ENCODE measurements at regions not wholly inside any gene's neighbourhood (a gene's known extent, or its start where the extent isn't known, plus 50 kb on each side); places are given as distances from the start of the nearest gene placed in this dataset.

DNA sequence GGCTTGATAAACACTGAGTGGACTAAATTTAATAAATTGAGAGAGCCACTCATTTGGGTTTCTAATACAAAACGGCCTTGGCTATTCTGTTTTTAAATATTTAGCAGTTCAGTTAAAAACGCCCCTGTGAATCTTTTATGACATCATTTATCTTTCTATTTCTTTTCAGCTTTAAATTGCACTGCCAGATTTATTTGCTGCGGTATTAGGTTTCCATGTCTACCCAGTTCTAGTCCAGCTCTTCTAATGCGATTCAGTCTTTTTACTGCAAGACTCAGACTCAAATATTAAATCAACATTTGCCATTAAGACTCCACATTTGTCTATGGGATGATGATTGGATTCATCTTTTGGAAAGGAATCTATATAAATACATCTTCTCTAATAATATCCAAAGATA lies 2174.3 kb upstream of the PIK3C3 start:
- no peak for DNase-seq (ENCODE audit: low spot score)

DNA sequence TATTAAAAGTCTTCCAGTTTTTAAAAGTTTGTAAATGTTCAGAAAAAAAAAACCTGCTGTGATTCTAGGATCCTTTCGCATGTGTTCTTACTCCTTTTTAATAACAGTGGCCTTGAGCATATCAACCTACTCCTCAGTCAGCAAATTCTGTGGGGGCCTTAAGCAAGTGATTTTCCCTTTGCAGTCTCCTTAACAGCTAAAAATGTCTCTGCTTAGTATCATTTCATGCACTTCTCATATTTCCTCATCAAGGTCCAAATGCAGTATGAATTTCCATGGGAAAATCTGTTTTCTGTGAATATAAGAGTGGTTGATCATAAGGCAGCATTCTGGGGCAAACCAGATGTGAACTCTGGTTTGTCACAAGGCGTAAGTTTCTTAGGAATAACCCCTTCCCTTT lies 2175.1 kb upstream of the PIK3C3 start:
- no peak for DNase-seq (ENCODE audit: low spot score)

DNA sequence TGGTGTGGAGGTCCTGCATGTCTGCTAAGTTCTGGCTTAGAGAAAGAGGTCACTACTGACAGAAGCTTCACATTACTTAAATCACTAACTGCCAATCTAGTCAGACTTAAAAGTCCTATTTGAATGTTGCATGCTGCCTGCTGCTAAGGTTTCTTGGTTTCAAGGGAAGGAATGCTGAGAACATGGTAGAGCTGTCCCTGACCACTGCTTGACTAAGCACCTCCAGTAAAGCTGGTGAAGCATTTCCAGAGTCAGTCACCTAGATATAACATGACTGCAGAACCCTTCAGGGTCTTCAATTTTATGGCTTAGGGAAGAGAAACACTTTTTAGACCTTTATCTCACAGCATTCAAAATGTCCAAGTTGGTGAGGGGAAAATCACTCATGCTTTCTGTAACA lies 2178.3 kb upstream of the PIK3C3 start:
- DNase-seq (ENCODE audit: low spot score) = no peak

DNA sequence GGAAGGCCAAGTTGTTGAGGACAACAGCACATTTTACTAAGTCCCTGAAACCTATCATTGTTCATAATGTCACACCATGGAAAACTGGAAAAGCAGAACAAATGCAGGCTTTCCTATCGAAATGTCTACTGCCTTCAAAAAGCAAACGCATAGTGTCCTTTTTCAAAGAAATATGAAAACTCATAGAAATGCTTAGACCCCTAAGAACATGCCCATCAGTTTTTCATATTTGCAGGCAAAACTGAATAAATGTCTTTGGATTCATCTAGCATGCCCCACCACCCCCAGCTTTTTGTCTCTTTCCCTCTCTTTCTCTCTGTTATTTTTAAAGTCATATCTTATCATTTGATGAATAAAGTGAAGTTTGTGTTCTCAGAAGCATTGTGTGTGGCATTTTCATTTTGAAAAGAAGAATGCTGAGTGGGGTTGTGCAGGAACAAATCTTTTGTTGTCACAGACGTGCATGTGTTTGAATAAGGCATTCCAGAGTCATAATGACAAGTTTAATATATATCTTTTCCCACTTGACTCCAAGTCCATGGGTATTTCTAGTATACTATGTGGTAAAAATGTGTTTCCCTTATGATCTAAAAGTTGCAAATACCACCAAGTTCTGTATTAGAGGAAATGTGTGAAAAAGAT lies 2180.0 kb upstream of the PIK3C3 start:
- DNase-seq (ENCODE audit: low spot score) = no peak

DNA sequence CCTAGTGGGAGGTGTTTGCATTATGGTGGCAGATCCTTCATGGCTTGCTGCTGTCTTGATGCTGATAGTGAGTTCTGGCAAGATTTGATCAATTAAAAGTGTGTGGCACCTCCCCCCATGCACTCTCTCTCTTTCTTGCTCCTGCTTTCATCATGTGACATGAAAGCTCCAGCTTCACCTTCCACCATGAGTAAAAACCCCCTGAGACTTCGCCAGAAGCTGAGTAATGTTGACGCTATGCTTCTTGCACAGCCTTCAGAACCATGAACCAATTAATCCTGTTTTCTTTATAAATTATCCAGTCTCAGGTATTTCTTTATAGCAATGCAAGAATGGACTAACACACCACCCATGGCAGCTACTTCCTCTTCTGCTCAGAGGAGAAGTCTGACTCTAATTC lies 2181.4 kb upstream of the PIK3C3 start:
- DNase-seq (ENCODE audit: low spot score) = no peak

DNA sequence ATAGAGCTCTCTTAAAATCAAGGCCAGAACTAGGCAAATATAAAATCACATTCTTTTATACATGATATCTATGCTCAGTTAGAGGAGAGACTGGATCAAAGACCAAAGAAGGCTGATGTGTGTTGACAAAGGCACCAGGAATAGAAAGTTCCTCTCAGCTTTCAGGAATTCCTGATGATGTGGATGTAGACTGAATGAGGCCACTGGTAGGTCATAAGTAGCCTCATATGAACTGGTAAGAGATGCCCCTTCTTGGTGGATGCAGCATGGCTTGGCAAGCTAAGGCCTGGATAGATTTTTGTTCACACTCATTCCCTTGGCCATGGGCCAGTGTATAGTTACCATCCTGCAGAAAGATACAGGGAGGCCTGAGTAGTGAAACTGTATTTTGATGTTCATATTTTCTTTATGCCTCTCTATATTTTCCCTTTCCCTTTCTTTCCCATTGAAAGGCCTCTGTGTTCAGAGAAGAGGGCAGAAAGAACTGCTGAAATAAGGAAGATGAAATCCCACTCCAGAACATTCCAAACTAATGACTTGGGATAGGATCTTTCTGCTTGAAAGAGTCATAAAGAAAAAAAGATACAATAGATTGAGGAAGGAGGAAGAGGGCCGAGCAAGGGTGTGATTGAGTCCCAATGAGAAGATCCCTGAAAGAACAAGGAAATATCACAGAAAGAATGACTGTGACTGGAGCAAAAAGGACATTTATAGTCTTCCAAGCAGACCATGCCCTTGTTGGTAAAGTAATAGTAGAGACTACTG lies 2182.7 kb upstream of the PIK3C3 start:
- no peak for DNase-seq (ENCODE audit: low spot score)

DNA sequence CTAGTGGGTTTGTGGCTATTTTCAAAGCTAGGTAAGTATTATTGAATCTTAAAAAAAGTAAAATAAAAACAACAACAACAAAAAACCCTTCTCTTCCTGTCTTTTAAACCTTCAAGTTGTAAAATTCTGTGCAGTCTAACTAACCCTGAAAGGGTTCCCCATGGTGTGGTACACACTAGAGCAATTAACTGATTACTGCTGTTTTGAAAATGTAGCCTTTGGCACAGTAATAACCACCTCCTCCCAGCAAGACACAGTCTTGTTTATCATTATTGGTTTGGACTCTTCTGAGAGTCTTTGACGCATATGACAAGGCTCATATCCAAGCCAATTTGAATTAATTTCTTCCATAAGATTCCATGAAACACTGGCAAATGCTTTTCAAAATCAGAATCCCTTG lies 2184.6 kb upstream of the PIK3C3 start:
- DNase-seq (ENCODE audit: low spot score) = no peak

DNA sequence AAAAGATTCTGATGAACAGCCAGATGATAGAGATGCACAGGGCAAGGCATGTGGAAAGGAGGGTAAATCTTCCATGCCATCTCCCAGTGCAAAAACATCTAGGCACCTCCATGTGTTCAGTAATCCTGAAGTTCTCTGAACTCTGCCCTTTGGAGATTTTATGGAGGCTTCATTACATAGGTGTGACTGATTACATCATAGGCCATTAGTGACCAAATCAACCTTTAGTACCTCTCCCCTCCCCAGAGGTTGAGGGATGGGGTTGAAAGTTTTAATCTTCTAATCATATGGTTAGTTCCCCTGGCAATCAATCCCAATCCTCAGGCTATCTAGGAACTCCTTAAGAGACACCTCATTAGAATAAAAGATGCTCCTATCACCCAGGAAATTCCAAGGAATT lies 2190.2 kb upstream of the PIK3C3 start:
- DNase-seq (ENCODE audit: low spot score) = no peak

DNA sequence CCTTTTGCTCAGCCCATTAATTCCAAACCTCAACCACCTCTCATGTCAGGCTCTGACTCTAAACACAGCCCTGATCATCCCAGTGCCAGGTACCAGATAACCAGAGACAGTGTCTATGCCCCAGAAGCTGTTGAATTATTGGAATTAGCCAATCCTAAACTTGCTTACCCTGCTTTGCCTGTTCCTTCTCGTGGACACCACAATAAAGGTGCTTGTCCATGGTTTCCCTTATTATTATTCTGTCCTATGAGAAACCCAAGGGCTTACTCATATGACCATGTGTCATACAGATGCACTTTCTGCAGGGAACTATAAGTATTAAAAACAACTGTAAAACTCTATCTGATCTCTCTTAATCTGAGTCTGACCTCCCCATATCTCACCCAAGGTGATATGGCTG lies 2193.8 kb upstream of the PIK3C3 start:
- no peak for DNase-seq (ENCODE audit: low spot score)

DNA sequence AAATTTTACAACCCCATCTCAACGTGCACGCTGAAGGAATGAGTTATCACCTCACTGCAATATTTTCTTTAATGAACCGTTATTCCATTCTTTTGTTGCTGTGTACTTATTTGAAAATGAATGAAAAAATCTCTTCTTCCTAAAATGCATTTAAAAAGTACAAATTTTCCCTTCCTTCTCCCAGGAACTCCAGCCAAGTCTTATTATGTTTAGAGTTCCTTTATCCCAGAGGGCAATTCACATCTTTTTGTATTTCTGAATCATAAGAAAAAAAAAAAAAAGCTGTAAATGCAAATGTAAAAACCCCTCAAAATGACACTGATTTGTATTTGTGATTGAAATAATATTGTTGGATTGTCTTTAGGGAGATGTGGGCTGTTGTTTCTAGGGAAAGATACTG lies 2194.3 kb upstream of the CELF4 start:
- DNase-seq (ENCODE audit: low spot score) = no peak

DNA sequence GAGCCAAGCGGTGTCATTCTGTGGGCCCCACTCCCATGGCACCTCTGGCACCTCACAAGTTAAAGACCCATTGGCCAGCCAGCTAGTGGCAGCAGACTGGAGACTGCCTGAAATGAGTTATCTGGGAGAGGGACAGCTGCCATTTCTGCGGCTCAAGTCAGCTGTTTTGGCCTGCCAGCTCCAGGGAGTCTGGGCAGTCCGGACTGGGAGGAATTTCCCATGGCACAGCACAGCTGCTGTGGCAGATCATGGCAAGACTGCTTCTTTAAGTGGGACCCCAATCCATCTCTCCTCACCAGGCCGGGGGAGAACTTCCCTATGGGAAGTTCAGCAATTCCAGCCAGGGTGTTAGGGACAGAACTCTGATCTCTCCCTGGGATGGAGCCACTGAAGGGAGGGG lies 2187.6 kb upstream of the CELF4 start:
- DNase-seq (ENCODE audit: low spot score) = no peak

DNA sequence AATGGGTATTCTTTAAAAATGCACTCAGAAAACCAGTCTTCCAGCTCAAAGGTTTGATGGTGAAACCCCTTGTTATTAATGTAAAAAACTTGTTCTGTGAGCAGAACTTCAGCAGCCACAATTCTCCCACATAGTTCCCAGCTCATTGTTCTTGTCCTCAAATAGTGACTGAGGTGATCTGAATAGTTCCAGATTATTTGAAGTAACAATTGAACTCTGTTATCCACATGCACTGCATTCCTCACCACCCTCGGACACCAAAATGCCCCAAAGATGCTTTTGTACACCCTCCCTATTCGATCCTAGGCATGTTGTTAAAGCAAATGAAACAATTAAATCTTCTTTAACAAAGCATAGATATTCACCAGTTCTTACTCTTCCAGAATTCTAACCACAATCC lies 2186.8 kb upstream of the CELF4 start:
- no peak for DNase-seq (ENCODE audit: low spot score)

DNA sequence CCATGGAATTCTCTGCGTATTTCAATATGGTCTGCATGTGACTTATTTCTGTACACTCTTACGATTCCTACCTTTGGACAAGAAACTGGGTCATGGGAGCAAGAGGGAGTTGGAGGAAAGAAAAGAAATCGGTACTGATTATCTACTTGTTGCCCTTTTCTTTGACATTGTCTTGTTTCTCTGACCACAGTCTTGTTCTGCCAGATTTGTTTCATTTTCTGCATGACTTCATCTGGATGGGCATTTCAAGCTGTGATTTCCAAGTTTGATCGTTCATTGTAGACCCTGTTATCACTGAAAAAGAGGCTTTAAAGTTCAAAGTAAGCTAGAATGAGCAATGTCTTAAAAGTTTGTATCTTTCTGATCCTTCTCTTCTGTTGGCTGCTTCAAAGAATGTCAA lies 2186.3 kb upstream of the CELF4 start:
- DNase-seq (ENCODE audit: low spot score) = no peak

DNA sequence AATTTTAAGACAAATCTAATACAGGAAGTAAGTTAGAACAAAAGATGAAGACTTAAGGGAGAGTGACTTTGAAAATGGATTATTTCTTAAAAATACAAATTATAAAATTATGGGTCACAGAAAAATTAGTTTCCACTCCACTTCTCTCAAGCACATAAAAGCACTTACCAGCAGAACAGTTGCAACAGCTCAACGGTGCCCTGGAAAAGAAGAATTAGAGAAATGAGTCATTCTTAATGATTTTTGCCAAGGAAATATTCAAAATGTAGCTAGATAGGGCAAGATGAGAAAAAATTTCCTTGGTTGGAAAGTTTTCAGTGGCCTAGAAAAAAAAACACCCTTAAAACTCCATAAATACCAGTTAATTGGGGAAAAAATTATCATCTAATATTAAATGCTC lies 2185.6 kb upstream of the CELF4 start:
- no peak for DNase-seq (ENCODE audit: low spot score)

DNA sequence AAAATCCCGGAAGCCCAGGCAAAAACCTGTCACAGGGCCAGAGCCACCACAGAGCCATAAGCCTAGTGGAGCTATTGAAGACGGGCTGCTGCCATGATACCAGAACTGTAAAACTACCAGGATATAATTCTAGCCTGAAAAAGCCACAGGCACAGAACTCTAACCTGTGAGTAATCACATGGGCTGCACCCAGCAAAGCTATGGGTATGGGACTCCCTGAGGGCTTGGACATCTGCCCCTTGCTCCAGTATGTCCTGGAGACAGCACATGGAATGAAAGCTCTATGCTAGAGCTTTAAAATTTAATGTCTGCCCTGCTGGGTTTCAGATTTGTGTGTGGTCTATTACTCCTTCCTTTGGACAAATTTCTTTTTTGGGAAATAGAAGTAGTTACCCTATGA lies 2183.6 kb upstream of the CELF4 start:
- no peak for DNase-seq (ENCODE audit: low spot score)

DNA sequence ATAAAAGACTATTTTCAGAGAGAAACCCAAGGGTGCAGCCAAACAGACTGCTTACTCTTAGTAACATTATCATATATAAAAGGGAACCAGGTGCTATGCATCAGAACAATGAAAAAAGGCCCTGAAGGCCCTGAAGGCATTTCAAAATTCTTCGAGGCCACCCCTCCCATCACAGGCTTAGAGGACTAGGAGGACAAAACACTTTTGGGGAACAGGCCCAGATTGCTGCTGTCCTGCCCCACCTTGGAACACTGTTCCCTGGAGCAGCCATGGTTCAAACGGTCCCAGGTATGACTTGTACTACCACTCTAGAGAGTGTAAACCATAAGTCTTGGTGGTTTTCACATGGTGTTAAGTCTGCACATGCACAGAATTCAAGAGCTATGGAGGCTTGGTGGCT lies 2183.1 kb upstream of the CELF4 start:
- no peak for DNase-seq (ENCODE audit: low spot score)

DNA sequence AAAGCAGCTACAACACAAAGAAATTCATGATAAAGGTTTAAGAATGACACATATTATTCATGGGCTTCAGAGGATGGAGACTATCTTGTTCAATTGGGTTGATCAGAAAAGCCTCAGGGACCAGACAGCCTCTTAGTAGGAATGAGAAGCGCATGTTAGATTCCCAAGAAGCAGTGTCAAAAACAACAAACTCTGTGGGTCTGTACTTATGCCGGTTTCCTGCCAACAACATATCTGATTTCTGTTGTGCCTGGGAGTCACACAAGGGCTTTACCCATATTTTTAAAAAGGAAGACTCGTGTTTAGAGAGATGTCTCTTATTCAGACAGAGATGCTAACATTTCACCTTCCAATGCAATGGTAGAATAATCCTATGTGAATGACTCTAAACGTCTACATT lies 2180.6 kb upstream of the CELF4 start:
- DNase-seq (ENCODE audit: low spot score) = no peak

DNA sequence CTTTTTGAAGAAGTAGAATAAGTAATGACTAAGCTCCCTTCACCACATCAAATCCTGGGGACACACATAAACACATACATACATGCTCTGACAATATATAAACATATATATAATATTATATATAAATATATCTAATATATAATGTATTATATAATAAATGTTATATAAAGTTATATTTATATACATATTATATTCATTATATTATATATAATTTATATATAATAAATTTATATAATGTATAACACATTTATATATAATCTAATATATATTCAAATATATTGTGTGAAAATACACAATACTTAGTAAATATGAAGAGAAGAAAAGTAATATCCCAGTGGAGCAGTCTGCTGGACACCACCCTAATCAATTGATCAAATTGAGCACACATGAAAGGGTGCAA lies 2177.9 kb upstream of the CELF4 start:
- DNase-seq (ENCODE audit: low spot score) = no peak

DNA sequence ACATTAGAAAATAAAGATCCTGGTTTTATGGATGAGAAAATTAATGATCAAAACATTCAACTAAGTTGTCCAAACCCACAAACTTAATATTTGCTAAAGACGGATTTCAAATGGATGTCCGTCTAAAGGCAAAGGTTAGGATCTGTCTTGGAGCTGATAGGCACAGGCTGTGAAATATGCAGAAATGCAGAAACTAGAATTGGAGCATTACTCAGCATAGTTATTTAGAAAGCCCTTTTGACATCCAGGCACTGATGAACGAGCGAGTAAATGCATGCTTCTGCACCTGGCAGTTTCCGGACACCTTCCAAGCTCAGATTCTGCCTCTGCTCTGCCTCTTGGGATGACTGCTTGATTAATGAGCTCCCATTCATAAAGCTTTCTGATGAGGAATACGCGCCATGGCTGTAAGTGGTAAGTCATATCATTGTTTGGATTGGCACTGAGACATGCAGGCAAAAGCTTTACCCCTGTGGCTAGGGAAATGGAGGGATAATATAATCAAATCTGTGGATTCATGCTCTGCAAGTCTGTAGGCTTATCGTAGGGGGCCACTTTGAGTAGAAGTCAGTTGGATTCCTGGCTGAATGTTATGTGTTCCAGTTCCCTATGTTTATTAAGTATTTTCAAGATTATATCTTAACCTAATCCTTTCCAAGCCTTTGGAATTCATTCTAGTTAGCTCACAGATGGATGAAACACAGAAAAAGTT lies 2176.3 kb upstream of the CELF4 start:
- DNase-seq (ENCODE audit: low spot score) = no peak

DNA sequence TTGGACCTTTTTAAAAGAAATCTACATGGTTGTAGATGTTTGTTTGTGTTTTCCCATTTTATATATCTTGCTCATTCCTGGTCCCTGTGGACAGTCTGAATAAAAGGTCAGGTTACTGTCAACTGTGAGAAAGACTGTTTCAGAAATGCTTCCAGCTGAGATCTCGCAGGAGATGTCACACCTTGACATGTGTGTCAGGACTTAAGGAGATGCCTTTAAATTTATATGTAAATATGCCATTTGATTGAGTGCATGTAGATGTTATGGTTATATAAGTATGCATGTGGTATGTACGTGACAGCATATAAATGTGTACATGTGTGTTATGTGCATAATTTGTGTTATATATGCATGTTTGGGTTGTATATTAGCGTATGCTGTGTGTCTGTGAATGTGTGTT lies 2172.3 kb upstream of the CELF4 start:
- DNase-seq (ENCODE audit: low spot score) = no peak

DNA sequence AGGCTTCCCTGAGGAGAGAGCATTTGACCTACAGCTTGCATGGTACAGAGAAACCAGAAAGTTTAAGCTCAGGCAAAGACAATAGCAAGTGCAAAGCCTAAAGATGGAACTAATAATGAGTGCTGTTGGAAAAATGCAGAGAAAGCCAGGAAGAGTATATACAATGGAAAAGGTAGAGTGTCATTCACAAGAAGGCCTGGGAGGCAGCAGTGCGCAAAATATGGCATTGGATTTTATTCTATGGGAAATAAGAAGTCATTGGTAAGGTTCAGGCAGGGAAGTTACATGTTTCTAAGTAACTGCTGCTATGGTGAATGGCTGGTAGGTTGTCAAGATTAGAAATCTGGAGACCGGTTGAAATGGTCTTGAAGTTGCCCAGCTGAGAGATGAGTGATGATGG lies 2167.3 kb upstream of the CELF4 start:
- no peak for DNase-seq (ENCODE audit: low spot score)

DNA sequence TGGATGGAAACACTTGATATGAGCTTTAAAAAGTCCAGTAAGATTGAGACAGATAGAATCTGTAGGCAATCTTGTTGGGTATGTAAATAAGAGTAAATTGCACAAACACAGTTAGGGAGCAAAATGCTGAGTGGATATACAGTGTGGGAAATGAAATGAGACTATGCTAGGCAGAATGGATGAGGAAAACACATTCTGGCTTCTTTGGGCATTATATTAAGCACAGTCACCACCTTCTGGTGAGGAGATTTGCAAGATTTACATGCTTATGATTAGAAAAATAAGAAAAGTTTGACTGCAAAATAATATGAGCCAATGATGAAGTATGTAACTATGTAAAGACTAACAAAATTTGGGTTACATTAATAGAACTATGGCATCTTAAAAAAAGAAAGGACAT lies 2165.0 kb upstream of the CELF4 start:
- DNase-seq (ENCODE audit: low spot score) = no peak

DNA sequence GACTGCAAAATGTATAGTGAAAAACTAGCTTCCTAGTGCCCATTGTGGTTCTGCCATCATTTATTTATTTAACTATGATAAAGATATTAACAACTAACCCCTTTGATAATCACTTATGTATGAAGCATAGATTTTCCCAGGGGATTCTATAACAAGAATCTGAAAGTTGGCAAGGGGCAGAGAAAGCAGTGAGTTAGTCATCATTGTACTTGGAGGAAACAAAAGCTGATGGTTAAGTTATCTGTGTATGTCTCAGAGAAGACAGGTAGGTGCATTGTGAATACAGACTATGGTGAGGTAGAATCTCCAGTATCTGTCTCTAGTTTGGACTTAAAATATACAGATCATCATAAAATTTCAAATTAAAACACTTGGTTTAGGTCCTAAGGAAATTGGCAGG lies 2159.1 kb upstream of the CELF4 start:
- DNase-seq (ENCODE audit: low spot score) = no peak
